ENCODE measurements at regions not wholly inside any gene's neighbourhood (a gene's known extent, or its start where the extent isn't known, plus 50 kb on each side); places are given as distances from the start of the nearest gene placed in this dataset.

- Histone ChIP-seq H2AFZ (ENCODE audit: control insufficient read depth, low read length) (no peak overlapping the region), H3K9ac (ENCODE audit: control insufficient read depth, extremely low read depth, insufficient read depth, low read length) (no peak overlapping the region), H3K79me2 (ENCODE audit: control insufficient read depth, insufficient read depth, low read length) (no peaks in the 10 kb centered on the region), H3K4me1 (ENCODE audit: control insufficient read depth, extremely low read depth, insufficient read depth, low read length) (no peaks in the 10 kb centered on the region), H3K27me3 (ENCODE audit: control insufficient read depth, extremely low read depth, insufficient read depth, low read length) (peaks cover 27% of the 10 kb centered on the region), H3K4me3 (ENCODE audit: control insufficient read depth in 2 of 3, extremely low read depth in 1 of 3, insufficient read depth in 2 of 3, low read depth in 1 of 3, low read length in 3 of 3) (no peak overlapping the region), H3K9me1 (ENCODE audit: control insufficient read depth, extremely low read depth, insufficient read depth, low read length) (no peaks in the 10 kb centered on the region), H4K20me1 (ENCODE audit: control insufficient read depth, extremely low read depth, insufficient read depth, low read length) (no peaks in the 10 kb centered on the region), H3K27ac (ENCODE audit: control insufficient read depth, insufficient read depth, low read length) (no peak overlapping the region), H3K9me3 (ENCODE audit: control insufficient read depth, low read depth, low read length) (no peaks in the 10 kb centered on the region), H3K36me3 (ENCODE audit: control insufficient read depth in 2 of 2, extremely low read depth in 1 of 2, insufficient read depth in 2 of 2, low read length in 2 of 2) (no peaks in the 10 kb centered on the region), H3K4me2 (ENCODE audit: control insufficient read depth, extremely low read depth, insufficient read depth, low read depth, low read length) (no peak overlapping the region)
- TF ChIP-seq EZH2 (IDR thresholded peaks at IDR 0.05; ENCODE audit: low read length) (no peak), CTCF (optimal IDR thresholded peaks at IDR 0.05 in 1 of 3, IDR thresholded peaks at IDR 0.05 in 1 of 3, conservative IDR thresholded peaks at IDR 0.05 in 1 of 3; ENCODE audit: extremely low read depth in 1 of 3, insufficient read depth in 2 of 3, low read length in 3 of 3) (no peak)
- dilution Hi-C loops (cut with MboI; ENCODE audit: extremely low pct_ligation_motif_present, low sequenced_read_pairs), result no loop called here
- FAIRE-seq (no peak), DNase-seq (ENCODE audit: low read depth, low spot score) (no peak)
Observed at GRCh38 chr1:29949676-29950075, 713.4 kb downstream of the PTPRU start.

DNA sequence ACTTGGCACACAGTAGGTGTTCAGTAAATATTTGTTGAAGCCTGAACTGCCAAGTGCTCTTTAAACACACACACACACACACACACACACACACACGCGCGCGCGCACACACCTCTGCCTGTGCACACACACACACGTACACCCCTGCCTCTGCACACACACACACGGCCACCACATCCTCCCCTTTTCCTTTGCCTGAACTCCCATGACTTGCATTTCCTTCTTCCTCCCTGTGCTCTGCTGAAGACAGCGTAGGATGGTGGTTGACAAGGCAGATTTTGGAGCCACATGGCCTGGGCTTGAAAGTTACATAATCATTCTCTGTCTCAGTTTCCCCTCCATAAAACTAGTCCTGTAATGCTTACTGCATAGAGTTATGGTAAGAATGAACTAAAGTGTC lies 712.3 kb downstream of the PTPRU start:
- H3K27ac ChIP-seq (ENCODE audit: control insufficient read depth, insufficient read depth, low read length), result no peak overlapping the region
- dilution Hi-C loops (cut with MboI; ENCODE audit: extremely low pct_ligation_motif_present, low sequenced_read_pairs), result no loop called here
- H3K27me3 ChIP-seq (ENCODE audit: control insufficient read depth, extremely low read depth, insufficient read depth, low read length), result peaks cover 32% of the 10 kb centered on the region
- TF ChIP-seq EZH2 (IDR thresholded peaks at IDR 0.05; ENCODE audit: low read length), result no peak
- TF ChIP-seq CTCF (optimal IDR thresholded peaks at IDR 0.05 in 1 of 3, IDR thresholded peaks at IDR 0.05 in 1 of 3, conservative IDR thresholded peaks at IDR 0.05 in 1 of 3; ENCODE audit: extremely low read depth in 1 of 3, insufficient read depth in 2 of 3, low read length in 3 of 3), result no peak
- no peaks in the 10 kb centered on the region for H3K36me3 ChIP-seq (ENCODE audit: control insufficient read depth in 2 of 2, extremely low read depth in 1 of 2, insufficient read depth in 2 of 2, low read length in 2 of 2)
- FAIRE-seq (no peak), DNase-seq (ENCODE audit: low read depth, low spot score) (no peak)
- H4K20me1 ChIP-seq (ENCODE audit: control insufficient read depth, extremely low read depth, insufficient read depth, low read length), result no peaks in the 10 kb centered on the region
- H3K79me2 ChIP-seq (ENCODE audit: control insufficient read depth, insufficient read depth, low read length), result no peaks in the 10 kb centered on the region
- H3K9me3 ChIP-seq (ENCODE audit: control insufficient read depth, low read depth, low read length), result no peaks in the 10 kb centered on the region
- no peak overlapping the region for H3K4me3 ChIP-seq (ENCODE audit: control insufficient read depth in 2 of 3, extremely low read depth in 1 of 3, insufficient read depth in 2 of 3, low read depth in 1 of 3, low read length in 3 of 3)
- H3K4me1 ChIP-seq (ENCODE audit: control insufficient read depth, extremely low read depth, insufficient read depth, low read length), result no peaks in the 10 kb centered on the region
- H2AFZ ChIP-seq (ENCODE audit: control insufficient read depth, low read length), result no peak overlapping the region
- H3K4me2 ChIP-seq (ENCODE audit: control insufficient read depth, extremely low read depth, insufficient read depth, low read depth, low read length), result no peak overlapping the region
- H3K9ac ChIP-seq (ENCODE audit: control insufficient read depth, extremely low read depth, insufficient read depth, low read length), result no peak overlapping the region
- no peaks in the 10 kb centered on the region for H3K9me1 ChIP-seq (ENCODE audit: control insufficient read depth, extremely low read depth, insufficient read depth, low read length)

Data from keratinocyte (primary cell).